GM10266 (cell line): ENCODE measurements at regions not wholly inside any gene's neighbourhood (a gene's known extent, or its start where the extent isn't known, plus 50 kb on each side); places are given as distances from the start of the nearest gene placed in this dataset.
"Not testable (repeated sequence)": the region's sequence is repeated elsewhere in the genome, so short reads cannot be mapped to it uniquely, and the experiment has no call there.

Experiments
- DNase-seq: peaks from one replicate; pipeline ENCODE4 v3.0.0; 2012; ENCODE audit errors: extremely low spot score
- TF ChIP-seq, protein P1 (sequence below): IDR thresholded peaks from 2 replicates; pipeline ENCODE4 v1.5.1; 2012; ENCODE audit warnings: mild to moderate bottlenecking, low read depth; ENCODE audit not compliant: control insufficient read depth, insufficient read depth; ENCODE audit errors: missing control alignments

DNA sequence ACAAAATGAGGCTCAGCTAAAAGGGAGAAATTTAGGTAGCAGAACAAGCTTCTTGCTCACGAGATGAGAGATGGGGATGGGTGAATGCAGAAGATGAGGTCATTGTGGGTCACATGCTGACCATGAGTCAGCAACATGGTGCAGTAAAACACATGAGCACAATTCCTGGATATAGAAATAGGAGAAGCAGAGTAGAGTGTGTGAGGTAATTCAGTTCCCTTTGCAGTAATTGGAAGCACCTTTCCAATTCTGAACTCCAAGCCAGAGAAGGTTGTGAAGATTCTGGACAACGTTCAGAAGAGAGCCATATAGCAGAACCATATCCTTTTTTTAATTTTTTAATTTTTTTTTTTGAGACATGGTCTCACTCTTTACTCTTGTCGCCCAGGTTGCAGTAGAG is 62.0 kb upstream of the LMNTD1 start:
- TF ChIP-seq, protein P1, sequence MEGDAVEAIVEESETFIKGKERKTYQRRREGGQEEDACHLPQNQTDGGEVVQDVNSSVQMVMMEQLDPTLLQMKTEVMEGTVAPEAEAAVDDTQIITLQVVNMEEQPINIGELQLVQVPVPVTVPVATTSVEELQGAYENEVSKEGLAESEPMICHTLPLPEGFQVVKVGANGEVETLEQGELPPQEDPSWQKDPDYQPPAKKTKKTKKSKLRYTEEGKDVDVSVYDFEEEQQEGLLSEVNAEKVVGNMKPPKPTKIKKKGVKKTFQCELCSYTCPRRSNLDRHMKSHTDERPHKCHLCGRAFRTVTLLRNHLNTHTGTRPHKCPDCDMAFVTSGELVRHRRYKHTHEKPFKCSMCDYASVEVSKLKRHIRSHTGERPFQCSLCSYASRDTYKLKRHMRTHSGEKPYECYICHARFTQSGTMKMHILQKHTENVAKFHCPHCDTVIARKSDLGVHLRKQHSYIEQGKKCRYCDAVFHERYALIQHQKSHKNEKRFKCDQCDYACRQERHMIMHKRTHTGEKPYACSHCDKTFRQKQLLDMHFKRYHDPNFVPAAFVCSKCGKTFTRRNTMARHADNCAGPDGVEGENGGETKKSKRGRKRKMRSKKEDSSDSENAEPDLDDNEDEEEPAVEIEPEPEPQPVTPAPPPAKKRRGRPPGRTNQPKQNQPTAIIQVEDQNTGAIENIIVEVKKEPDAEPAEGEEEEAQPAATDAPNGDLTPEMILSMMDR: no peak
- DNase-seq: no peak

DNA sequence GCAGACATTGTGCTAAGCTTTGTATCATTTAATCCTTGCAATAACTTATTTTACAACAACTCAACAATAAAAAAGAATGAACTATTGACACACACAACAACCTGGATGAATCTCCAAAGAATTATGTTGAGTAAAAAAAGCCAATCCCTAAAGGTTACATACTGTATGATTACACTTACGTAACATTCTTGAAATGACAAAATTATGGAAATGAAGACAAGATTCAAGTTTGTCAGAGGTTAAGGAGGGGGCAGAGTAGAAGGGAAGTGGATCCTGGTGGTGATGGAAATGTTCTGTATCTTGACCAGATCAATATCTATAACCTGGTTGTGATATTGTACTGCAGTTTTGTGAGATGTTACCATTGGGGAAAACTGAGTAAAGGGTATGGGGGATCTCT is 63.2 kb upstream of the LMNTD1 start:
- DNase-seq: no peak
- TF ChIP-seq, protein P1: no peak

DNA sequence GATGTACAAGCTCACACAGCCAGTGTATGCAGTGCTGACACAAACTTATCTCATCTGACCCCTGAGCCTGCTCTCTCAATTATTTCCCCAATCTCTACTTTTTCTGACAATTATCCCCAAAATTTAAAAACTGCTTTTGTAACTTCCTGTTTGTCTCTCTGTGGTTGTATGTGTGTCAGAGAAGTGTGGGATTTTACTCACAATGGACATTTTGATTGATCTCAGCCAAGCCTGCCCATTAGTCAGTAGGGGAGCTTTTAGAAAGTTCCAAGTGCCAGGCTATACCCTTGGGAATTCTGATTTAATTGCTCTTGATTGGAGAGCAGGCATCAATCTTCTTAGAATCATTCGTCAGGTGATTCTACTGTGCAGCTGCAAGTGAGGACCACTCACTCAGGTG is 64.9 kb upstream of the LMNTD1 start:
- TF ChIP-seq, protein P1: no peak
- DNase-seq: no peak

DNA sequence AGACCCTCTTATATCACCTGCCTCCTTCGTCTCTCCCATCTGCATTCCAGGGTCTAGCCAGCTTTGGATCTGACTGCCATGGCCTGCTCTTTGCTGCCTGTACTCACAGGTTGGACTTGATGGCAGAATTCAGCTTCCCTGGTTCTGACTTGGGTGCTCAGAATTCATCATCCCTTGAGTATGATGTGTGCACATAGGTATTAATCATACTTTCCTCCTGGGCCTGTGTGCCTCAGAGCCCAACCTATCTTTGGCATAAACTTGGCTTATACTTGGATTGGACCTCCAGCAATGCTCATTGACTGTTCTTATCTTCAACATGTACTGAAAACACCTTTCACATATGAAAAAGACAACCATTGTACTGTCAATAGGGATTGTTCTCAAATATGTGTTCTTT is 70.7 kb upstream of the LMNTD1 start:
- DNase-seq: no peak
- TF ChIP-seq, protein P1: no peak

DNA sequence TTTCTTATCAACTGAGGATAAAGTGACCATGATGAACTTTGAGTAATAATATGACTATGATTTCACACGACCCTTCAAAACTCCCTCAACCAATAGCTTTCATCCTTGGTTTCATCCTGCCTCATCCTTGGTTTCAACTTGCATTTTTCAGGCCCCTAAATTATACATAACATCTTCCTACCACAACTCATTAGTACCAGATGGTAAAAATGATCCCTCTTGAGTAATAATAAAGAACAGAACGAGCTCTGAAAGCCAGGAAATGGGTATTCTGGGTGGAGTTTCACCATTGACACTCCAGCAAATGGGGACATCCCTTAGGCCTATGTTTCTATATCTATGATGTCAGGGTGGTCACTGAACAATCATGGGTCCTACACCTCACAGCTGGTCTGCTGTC is 72.1 kb upstream of the LMNTD1 start:
- no peak for DNase-seq
- TF ChIP-seq, protein P1: no peak

DNA sequence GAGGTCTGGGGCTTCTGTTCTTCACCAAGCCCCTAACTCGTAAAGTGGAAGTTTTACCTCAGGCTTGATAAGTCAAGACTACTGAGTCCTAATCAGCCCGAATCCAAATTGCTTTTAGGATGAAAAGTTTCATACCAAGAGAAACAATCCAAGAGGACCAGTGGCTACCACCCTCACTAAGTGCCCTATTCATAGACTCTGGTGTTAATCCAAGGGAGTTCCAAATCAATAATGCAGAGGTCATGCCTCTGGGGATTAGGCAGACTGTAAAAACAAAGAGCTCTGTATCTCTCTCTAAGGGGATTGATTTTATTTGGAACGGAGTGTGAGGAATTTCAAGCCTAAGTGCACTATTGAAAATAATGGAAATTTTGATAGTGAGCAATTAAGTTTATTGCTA is 76.3 kb upstream of the LMNTD1 start:
- DNase-seq: no peak
- TF ChIP-seq, protein P1: no peak

DNA sequence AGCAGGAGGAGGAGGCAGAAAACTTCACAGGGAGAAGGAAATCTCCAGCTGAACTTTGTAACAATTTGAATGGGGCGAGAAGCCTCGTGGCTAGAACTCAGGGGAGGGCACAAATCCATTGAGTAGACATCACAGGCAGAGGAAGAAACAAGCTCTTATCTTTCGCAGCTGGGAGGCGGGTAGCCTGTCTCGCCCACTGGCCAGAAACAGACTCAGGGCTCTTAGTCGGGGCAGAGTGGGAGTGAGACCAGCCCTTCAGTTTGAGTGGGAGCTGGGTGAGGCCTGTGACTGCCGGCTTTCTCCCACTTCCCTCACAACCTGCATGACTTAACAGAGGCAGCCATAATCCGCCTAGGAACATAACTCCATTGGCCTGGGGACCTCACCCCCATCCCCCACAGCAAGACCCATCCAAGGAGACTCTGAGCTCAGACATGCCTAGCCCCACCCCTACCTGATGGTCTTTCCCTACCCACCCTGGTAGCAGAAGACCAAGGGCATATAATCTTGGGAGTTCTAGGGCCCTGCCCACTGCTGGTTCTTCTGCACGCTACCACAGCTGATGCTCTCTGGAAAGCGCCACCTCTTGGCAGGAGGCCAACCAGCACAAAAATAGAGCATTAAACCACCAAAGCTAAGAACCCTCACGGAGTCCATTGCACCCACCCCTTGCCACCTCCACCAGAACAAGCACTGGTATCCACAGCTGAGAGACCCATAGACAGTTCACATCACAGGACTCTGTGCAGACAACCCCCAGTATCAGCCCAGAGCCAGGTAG is 77.8 kb upstream of the LMNTD1 start:
- DNase-seq: not testable (repeated sequence)

DNA sequence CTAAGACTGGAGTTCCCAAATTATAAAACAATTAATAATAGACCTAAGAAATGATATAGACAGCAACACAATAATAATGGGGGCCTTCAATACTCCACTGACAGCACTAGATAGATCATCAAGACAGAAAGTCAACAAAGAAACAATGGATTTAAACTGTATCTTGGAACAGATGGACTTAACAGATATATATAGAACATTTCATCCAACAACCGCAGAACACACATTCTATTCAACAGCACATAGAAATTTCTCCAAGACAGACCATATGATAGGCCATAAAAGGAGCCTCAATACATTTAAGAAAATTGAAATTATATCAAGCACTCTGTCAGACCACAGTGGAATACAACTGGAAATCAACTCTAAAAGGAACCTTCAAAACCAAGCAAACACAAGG is 80.1 kb upstream of the LMNTD1 start:
- DNase-seq: not testable (repeated sequence)
